H9 (cell line): ENCODE measurements at regions not wholly inside any gene's neighbourhood (a gene's known extent, or its start where the extent isn't known, plus 50 kb on each side); places are given as distances from the start of the nearest gene placed in this dataset.

Experiments used
- DNase-seq: peaks from one replicate; pipeline ENCODE4 v3.0.0-alpha.2; 2017
- H2AFZ ChIP-seq: one replicate; pipeline ENCODE4 v1.6.1; 2013; ENCODE audit warnings: mild to moderate bottlenecking, low read length, control low read depth, moderate library complexity
- H2AK5ac ChIP-seq: 2 replicates; pipeline ENCODE4 v1.6.1; 2013; ENCODE audit warnings: low read length, control low read depth, mixed read lengths; ENCODE audit not compliant: insufficient read length
- H2BK120ac ChIP-seq: one replicate; pipeline ENCODE4 v1.6.1; 2013; ENCODE audit warnings: low read depth, mild to moderate bottlenecking, low read length, control low read depth, inconsistent platforms; ENCODE audit not compliant: poor library complexity, severe bottlenecking
- H2BK12ac ChIP-seq: 2 replicates; pipeline ENCODE4 v1.6.1; 2013; ENCODE audit warnings: low read length, control low read depth, mixed read lengths, low read depth; ENCODE audit not compliant: insufficient read length
- H2BK15ac ChIP-seq: 2 replicates; pipeline ENCODE4 v1.6.1; 2013; ENCODE audit warnings: low read depth, low read length, control low read depth
- H2BK20ac ChIP-seq: one replicate; pipeline ENCODE4 v1.6.1; 2013; ENCODE audit warnings: low read depth, mild to moderate bottlenecking, low read length, control low read depth, inconsistent platforms; ENCODE audit not compliant: poor library complexity, severe bottlenecking
- H2BK5ac ChIP-seq: 2 replicates; pipeline ENCODE4 v1.6.1; 2013; ENCODE audit warnings: low read length, control low read depth, mixed read lengths; ENCODE audit not compliant: insufficient read length
- H3K14ac ChIP-seq: 2 replicates; pipeline ENCODE4 v1.6.1; 2013; ENCODE audit warnings: low read length, control low read depth; ENCODE audit not compliant: insufficient read depth
- H3K18ac ChIP-seq: 2 replicates; pipeline ENCODE4 v1.6.1; 2013; ENCODE audit warnings: low read depth, mild to moderate bottlenecking, mixed read lengths, low read length, control low read depth; ENCODE audit not compliant: insufficient read length
- H3K23ac ChIP-seq: 2 replicates; pipeline ENCODE4 v1.6.1; 2013; ENCODE audit warnings: low read length, control low read depth, mixed read lengths, low read depth; ENCODE audit not compliant: insufficient read length
- H3K23me2 ChIP-seq: 2 replicates; pipeline ENCODE4 v1.6.1; 2013; ENCODE audit warnings: low read depth, mild to moderate bottlenecking, mixed read lengths, low read length, control low read depth; ENCODE audit not compliant: insufficient read length, poor library complexity, severe bottlenecking
- H3K27ac ChIP-seq: 2 replicates; pipeline ENCODE4 v1.5.1; 2013; ENCODE audit warnings: low read length, control low read depth, mixed read lengths, low read depth; ENCODE audit not compliant: insufficient read length
- H3K27me3 ChIP-seq: 2 replicates; pipeline ENCODE4 v1.6.1; 2013; ENCODE audit warnings: low read length, control low read depth, inconsistent platforms; ENCODE audit not compliant: insufficient read depth
- H3K4ac ChIP-seq: 2 replicates; pipeline ENCODE4 v1.6.1; 2013; ENCODE audit warnings: low read depth, mild to moderate bottlenecking, control low read depth, inconsistent platforms, low read length, moderate library complexity
- H3K4me1 ChIP-seq: 2 replicates; pipeline ENCODE4 v1.6.1; 2013; ENCODE audit warnings: low read length, control low read depth, inconsistent platforms; ENCODE audit not compliant: insufficient read depth
- H3K4me2 ChIP-seq: 2 replicates; pipeline ENCODE4 v1.6.1; 2013; ENCODE audit warnings: low read length, control low read depth, mixed read lengths; ENCODE audit not compliant: insufficient read length, insufficient read depth
- H3K56ac ChIP-seq: 2 replicates; pipeline ENCODE4 v1.6.1; 2013; ENCODE audit warnings: low read depth, mild to moderate bottlenecking, mixed read lengths, low read length, control low read depth; ENCODE audit not compliant: insufficient read length
- H3K79me1 ChIP-seq: 2 replicates; pipeline ENCODE4 v1.6.1; 2013; ENCODE audit warnings: low read depth, mild to moderate bottlenecking, moderate library complexity, low read length, control low read depth, inconsistent platforms; ENCODE audit not compliant: insufficient read depth, poor library complexity, severe bottlenecking
- H3K79me2 ChIP-seq: 2 replicates; pipeline ENCODE4 v1.6.1; 2013; ENCODE audit warnings: low read length, control low read depth, inconsistent platforms; ENCODE audit not compliant: insufficient read depth
- H3K9ac ChIP-seq: 2 replicates; pipeline ENCODE4 v1.6.1; 2013; ENCODE audit warnings: low read length, control low read depth, mixed read lengths; ENCODE audit not compliant: insufficient read length; ENCODE audit errors: extremely low read depth
- H3K9me3 ChIP-seq: one replicate; pipeline ENCODE4 v1.6.1; 2013; ENCODE audit warnings: low read depth, low read length, inconsistent platforms; ENCODE audit not compliant: control insufficient read depth
- H3T11ph ChIP-seq: one replicate; pipeline ENCODE4 v1.6.1; 2013; ENCODE audit warnings: mild to moderate bottlenecking, low read length, control low read depth, inconsistent platforms
- H4K20me1 ChIP-seq: one replicate; pipeline ENCODE4 v1.6.1; 2013; ENCODE audit not compliant: control insufficient read depth, insufficient read length, insufficient read depth
- H4K5ac ChIP-seq: 2 replicates; pipeline ENCODE4 v1.6.1; 2013; ENCODE audit warnings: low read depth, mild to moderate bottlenecking, mixed read lengths, low read length, control low read depth; ENCODE audit not compliant: insufficient read length
- H4K8ac ChIP-seq: replicated peaks from 2 replicates; pipeline ENCODE4 v1.6.1; 2013; ENCODE audit warnings: low read length, control low read depth, mixed read lengths, low read depth; ENCODE audit not compliant: insufficient read length
- H4K91ac ChIP-seq: 2 replicates; pipeline ENCODE4 v1.6.1; 2013; ENCODE audit warnings: low read depth, mild to moderate bottlenecking, moderate library complexity, mixed read lengths, low read length, control low read depth; ENCODE audit not compliant: insufficient read length
- H3K27ac Mint-ChIP-seq, 3 experiments: 2 replicates in 2 of 3; 3 replicates in 1 of 3; pipeline ENCODE4 v1.8.0; 2020 to 2021; ENCODE audit warnings: mixed read lengths in 3 of 3, mild to moderate bottlenecking in 1 of 3, moderate library complexity in 1 of 3
- H3K27me3 Mint-ChIP-seq: 2 replicates; pipeline ENCODE4 v1.8.0; 2021; ENCODE audit warnings: low read depth, mild to moderate bottlenecking, moderate library complexity, mixed read lengths
- H3K36me3 Mint-ChIP-seq, 3 experiments: 2 replicates in 2 of 3; 3 replicates in 1 of 3; pipeline ENCODE4 v1.8.0; 2020 to 2021; ENCODE audit warnings: low read depth in 3 of 3, mixed read lengths in 3 of 3; ENCODE audit not compliant: insufficient read depth in 1 of 3
- H3K4me1 Mint-ChIP-seq, 2 experiments: 2 replicates each; pipeline ENCODE4 v1.8.0; 2020; ENCODE audit warnings: mixed read lengths in 2 of 2
- H3K4me3 Mint-ChIP-seq, 2 experiments: 2 replicates in 1 of 2; 3 replicates in 1 of 2; pipeline ENCODE4 v1.8.0; 2020 to 2021; ENCODE audit warnings: mild to moderate bottlenecking in 2 of 2, mixed read lengths in 2 of 2, moderate library complexity in 1 of 2
- H3K9me3 Mint-ChIP-seq, 2 experiments: 2 replicates in 1 of 2; 3 replicates in 1 of 2; pipeline ENCODE4 v1.8.0; 2020; ENCODE audit warnings: mild to moderate bottlenecking in 2 of 2, mixed read lengths in 2 of 2, moderate library complexity in 1 of 2
- WGBS: extraction: QIAGEN DNeasy Blood & Tissue Kit; methylation state at CpG from one replicate; pipeline ENCODE4 v1.1.7; 2013; ENCODE audit warnings: missing lambda C conversion rate, low lambda C conversion rate, mixed read lengths; ENCODE audit not compliant: insufficient read length; ENCODE audit errors: extremely low coverage; 5-methylcytosine and 5-hydroxymethylcytosine counted together
- TF ChIP-seq, protein P1 (sequence below): fragments of 200-600 bp; sonication (generic); conservative IDR thresholded peaks from 3 replicates; pipeline ENCODE4 v1.8.0; 2021; ENCODE audit warnings: antibody characterized with exemption, mild to moderate bottlenecking

DNA sequence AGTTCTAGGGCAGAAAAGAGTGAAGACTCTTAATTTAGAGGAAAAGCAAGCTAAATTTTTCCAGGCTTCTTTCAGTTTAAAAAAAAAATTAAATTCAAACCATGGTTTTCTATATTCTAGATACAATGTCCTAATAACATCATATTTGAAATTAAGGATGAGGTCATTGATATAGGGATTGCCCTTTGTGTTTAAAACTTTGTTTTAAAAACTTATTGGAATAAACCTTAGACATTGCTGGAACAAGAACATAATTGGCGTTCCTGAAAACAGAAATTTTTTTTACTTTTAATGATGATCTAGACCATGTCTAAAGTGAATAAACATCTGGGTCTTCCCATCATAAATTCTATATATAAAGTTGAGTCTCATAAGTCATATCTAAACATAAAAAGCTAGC lies 859.4 kb upstream of the CHORDC1 start:
- no peaks in the 10 kb centered on the region for H3K79me2 ChIP-seq
- no peaks in the 10 kb centered on the region for H3K27me3 ChIP-seq
- H3K9ac ChIP-seq: no peak overlapping the region
- WGBS: no CpG with 5 or more reads among the region's 1 CpG
- no peak overlapping the region for H3K23ac ChIP-seq
- H3K79me1 ChIP-seq: no peaks in the 10 kb centered on the region
- no peaks in the 10 kb centered on the region for H3K23me2 ChIP-seq
- no peak overlapping the region for H2AFZ ChIP-seq
- H2BK120ac ChIP-seq: no peak overlapping the region
- H3K14ac ChIP-seq: no peak overlapping the region
- H3K56ac ChIP-seq: no peak overlapping the region
- no peak overlapping the region for H4K91ac ChIP-seq
- no peak overlapping the region for H2BK12ac ChIP-seq
- no peak overlapping the region for H3K18ac ChIP-seq
- H3K27ac ChIP-seq: no peak overlapping the region
- no peak overlapping the region for H4K8ac ChIP-seq
- TF ChIP-seq, protein P1, sequence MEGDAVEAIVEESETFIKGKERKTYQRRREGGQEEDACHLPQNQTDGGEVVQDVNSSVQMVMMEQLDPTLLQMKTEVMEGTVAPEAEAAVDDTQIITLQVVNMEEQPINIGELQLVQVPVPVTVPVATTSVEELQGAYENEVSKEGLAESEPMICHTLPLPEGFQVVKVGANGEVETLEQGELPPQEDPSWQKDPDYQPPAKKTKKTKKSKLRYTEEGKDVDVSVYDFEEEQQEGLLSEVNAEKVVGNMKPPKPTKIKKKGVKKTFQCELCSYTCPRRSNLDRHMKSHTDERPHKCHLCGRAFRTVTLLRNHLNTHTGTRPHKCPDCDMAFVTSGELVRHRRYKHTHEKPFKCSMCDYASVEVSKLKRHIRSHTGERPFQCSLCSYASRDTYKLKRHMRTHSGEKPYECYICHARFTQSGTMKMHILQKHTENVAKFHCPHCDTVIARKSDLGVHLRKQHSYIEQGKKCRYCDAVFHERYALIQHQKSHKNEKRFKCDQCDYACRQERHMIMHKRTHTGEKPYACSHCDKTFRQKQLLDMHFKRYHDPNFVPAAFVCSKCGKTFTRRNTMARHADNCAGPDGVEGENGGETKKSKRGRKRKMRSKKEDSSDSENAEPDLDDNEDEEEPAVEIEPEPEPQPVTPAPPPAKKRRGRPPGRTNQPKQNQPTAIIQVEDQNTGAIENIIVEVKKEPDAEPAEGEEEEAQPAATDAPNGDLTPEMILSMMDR: no peak
- no peak overlapping the region for H3T11ph ChIP-seq
- peaks cover 0 to 3% of the 10 kb centered on the region in 2 experiments; a peak in 1 of 5 replicates for H3K9me3 Mint-ChIP-seq
- H3K27me3 Mint-ChIP-seq: no peaks in the 10 kb centered on the region
- H4K5ac ChIP-seq: no peak overlapping the region
- no peak overlapping the region for H3K4me3 Mint-ChIP-seq
- no peaks in the 10 kb centered on the region for H3K4me1 ChIP-seq
- H3K4ac ChIP-seq: no peak overlapping the region
- no peak overlapping the region for H3K27ac Mint-ChIP-seq
- no peak overlapping the region for H2BK15ac ChIP-seq
- H4K20me1 ChIP-seq: no peaks in the 10 kb centered on the region
- H3K9me3 ChIP-seq: no peaks in the 10 kb centered on the region
- H3K4me1 Mint-ChIP-seq: peaks cover 10 to 19% of the 10 kb centered on the region in 2 experiments
- no peak overlapping the region for H2BK20ac ChIP-seq
- H3K4me2 ChIP-seq: no peak overlapping the region
- no peak for DNase-seq
- H2BK5ac ChIP-seq: no peak overlapping the region
- no peaks in the 10 kb centered on the region for H3K36me3 Mint-ChIP-seq
- no peak overlapping the region for H2AK5ac ChIP-seq
